ENCODE measurements at regions not wholly inside any gene's neighbourhood (a gene's known extent, or its start where the extent isn't known, plus 50 kb on each side); places are given as distances from the start of the nearest gene placed in this dataset.

- TF ChIP-seq YY1 (IDR thresholded peaks at IDR 0.05; ENCODE audit: low read depth) (no peak), SMC3 (IDR thresholded peaks at IDR 0.05; ENCODE audit: low read depth, low read length) (no peak), EP300 (IDR thresholded peaks at IDR 0.05; ENCODE audit: borderline replicate concordance in 1 of 2, low read depth in 1 of 2, low read length in 1 of 2) (peak in 1 of 2 experiments; percentile 93; a peak in 2 of 4 replicates), POLR2AphosphoS5 (IDR thresholded peaks at IDR 0.05; ENCODE audit: low read depth, low read length) (peak; percentile 69; the same call in 1 of the 2 replicates), CTCF (IDR thresholded peaks at IDR 0.05) (no peak), EZH2phosphoT487 (IDR thresholded peaks at IDR 0.05; ENCODE audit: borderline replicate concordance, low read depth) (no peak), ZBTB33 (IDR thresholded peaks at IDR 0.05; ENCODE audit: borderline replicate concordance, low read depth) (peak; percentile 80; the same call in 1 of the 2 replicates), TAF1 (IDR thresholded peaks at IDR 0.05; ENCODE audit: borderline replicate concordance, low read depth, low read length) (no peak), GABPA (IDR thresholded peaks at IDR 0.05; ENCODE audit: low read depth) (no peak; the same call in 1 of the 2 replicates), MAX (IDR thresholded peaks at IDR 0.05; ENCODE audit: low read depth) (peak; percentile 84), USF1 (IDR thresholded peaks at IDR 0.05; ENCODE audit: borderline replicate concordance, low read depth) (no peak), PBX3 (IDR thresholded peaks at IDR 0.05) (peak; percentile 90)
Observed at GRCh38 chr12:46664761-46665287, 161.0 kb downstream of the SLC38A4 start.
